ENCODE measurements at regions not wholly inside any gene's neighbourhood (a gene's known extent, or its start where the extent isn't known, plus 50 kb on each side); places are given as distances from the start of the nearest gene placed in this dataset.

- H3K4me3 ChIP-seq (IDR thresholded peaks at IDR 0.05; ENCODE audit: insufficient read depth, low read depth, low read length): no peak overlapping the region
- no peaks in the 10 kb centered on the region for H3K27me3 ChIP-seq (ENCODE audit: insufficient read depth, low read depth)
- no peaks in the 10 kb centered on the region for H4K20me1 ChIP-seq (ENCODE audit: insufficient read depth)
- H3K27ac ChIP-seq: no peak overlapping the region
- TF ChIP-seq CTCF (conservative IDR thresholded peaks at IDR 0.05; ENCODE audit: low read depth, low read length): no peak
- peak overlapping the region; percentile 15; the same call in 1 of the 2 replicates for H3K4me2 ChIP-seq
- H3K79me2 ChIP-seq (ENCODE audit: insufficient read depth, low read depth): no peaks in the 10 kb centered on the region
- H2AFZ ChIP-seq (ENCODE audit: low read depth): no peak overlapping the region; the same call in 1 of the 2 replicates
- no peak overlapping the region for H3K9ac ChIP-seq
- peaks cover 20% of the 10 kb centered on the region for H3K4me1 ChIP-seq (ENCODE audit: low read depth, poor library complexity, severe bottlenecking)
- H3K36me3 ChIP-seq (ENCODE audit: insufficient read depth): no peaks in the 10 kb centered on the region
These were observed 92.7 kb upstream of the GDF10 start for GRCh38 chr10:47207281-47207615.

DNA sequence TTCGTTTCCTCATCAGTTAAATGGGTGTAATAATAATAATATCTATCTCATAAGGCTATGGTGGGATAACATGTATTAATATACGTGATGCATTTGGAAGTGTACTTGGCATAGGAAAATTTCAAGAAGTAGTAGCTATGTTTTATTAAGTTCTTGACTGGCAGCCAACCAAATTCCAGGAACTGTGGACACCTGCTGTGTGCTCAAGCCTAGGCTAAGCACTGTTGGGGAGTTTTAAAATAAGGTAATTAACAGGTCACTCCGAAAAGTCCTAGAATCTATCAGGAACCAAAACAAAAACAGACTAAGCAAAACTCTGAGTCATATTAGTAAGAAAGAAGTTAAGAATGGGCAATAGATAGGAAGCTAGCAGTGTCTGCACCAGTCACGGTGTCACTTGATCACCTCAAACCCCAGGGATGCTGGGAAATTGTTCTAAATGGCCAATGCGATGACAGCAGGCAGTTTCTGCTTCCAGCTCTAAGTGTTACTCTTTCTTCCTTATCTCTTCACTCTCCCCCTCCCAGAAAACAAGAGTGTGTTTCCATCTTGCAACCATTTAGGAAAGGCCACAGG is 92.0 kb upstream of the GDF10 start:
- H3K9ac ChIP-seq: no peak overlapping the region
- no peaks in the 10 kb centered on the region for H3K79me2 ChIP-seq (ENCODE audit: insufficient read depth, low read depth)
- no peak overlapping the region for H3K27ac ChIP-seq
- no peaks in the 10 kb centered on the region for H3K27me3 ChIP-seq (ENCODE audit: insufficient read depth, low read depth)
- H4K20me1 ChIP-seq (ENCODE audit: insufficient read depth): no peaks in the 10 kb centered on the region
- peaks cover 20% of the 10 kb centered on the region for H3K4me1 ChIP-seq (ENCODE audit: low read depth, poor library complexity, severe bottlenecking)
- H3K4me3 ChIP-seq (IDR thresholded peaks at IDR 0.05; ENCODE audit: insufficient read depth, low read depth, low read length): no peak overlapping the region
- TF ChIP-seq CTCF (conservative IDR thresholded peaks at IDR 0.05; ENCODE audit: low read depth, low read length): no peak
- no peak overlapping the region for H3K4me2 ChIP-seq
- no peak overlapping the region for H2AFZ ChIP-seq (ENCODE audit: low read depth)
- H3K36me3 ChIP-seq (ENCODE audit: insufficient read depth): no peaks in the 10 kb centered on the region

DNA sequence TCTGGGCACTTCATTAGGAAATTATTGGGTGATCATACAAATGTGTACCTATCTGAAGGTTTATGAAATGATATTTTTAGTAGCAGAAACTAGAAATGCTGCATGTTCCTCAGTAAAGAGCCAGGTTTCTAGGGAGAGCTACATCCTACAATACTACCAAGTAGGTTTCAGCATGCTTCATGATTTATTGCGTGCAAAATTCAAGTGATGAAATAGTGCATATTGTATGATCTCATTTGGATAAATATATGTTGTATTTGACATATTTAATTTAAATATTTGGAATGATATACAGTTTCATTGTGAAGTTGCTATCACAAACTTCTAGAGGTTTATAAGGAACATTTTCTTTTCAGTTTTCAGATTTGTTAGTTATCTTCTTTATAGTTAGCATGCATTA is 90.5 kb upstream of the GDF10 start:
- Histone ChIP-seq H3K79me2 (ENCODE audit: insufficient read depth, low read depth) (no peaks in the 10 kb centered on the region), H3K27me3 (ENCODE audit: insufficient read depth, low read depth) (no peaks in the 10 kb centered on the region), H3K4me3 (IDR thresholded peaks at IDR 0.05; ENCODE audit: insufficient read depth, low read depth, low read length) (no peak overlapping the region), H3K36me3 (ENCODE audit: insufficient read depth) (no peaks in the 10 kb centered on the region), H4K20me1 (ENCODE audit: insufficient read depth) (no peaks in the 10 kb centered on the region), H3K9ac (no peak overlapping the region), H3K27ac (no peak overlapping the region), H3K4me1 (ENCODE audit: low read depth, poor library complexity, severe bottlenecking) (peaks cover 20% of the 10 kb centered on the region), H2AFZ (ENCODE audit: low read depth) (no peak overlapping the region), H3K4me2 (no peak overlapping the region)
- TF ChIP-seq CTCF (conservative IDR thresholded peaks at IDR 0.05; ENCODE audit: low read depth, low read length): no peak

DNA sequence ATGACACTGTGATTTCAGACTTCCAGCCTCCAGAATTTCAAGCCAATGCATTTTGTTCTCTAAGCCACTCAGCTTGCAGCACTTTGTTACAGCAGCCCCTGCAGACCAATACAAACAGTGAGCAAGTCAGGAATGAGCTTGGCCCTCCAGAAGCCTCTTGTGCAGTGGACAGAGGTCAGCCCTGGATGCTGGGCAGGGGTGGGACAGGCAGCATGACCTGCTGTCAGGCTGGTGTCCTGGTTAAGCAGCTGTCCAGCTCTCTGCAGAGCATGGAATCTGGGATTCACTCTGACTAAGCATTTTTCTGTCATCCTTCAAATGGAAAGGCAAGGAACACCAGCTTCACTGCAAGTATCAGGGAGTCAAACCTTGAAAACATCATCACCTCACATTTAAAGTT is 85.5 kb upstream of the GDF10 start:
- Histone ChIP-seq H3K27me3 (ENCODE audit: insufficient read depth, low read depth) (no peaks in the 10 kb centered on the region), H3K9ac (no peak overlapping the region), H3K4me3 (IDR thresholded peaks at IDR 0.05; ENCODE audit: insufficient read depth, low read depth, low read length) (no peak overlapping the region), H3K27ac (no peak overlapping the region), H3K79me2 (ENCODE audit: insufficient read depth, low read depth) (no peaks in the 10 kb centered on the region), H3K4me2 (no peak overlapping the region), H3K4me1 (ENCODE audit: low read depth, poor library complexity, severe bottlenecking) (no peaks in the 10 kb centered on the region), H3K36me3 (ENCODE audit: insufficient read depth) (no peaks in the 10 kb centered on the region), H4K20me1 (ENCODE audit: insufficient read depth) (no peaks in the 10 kb centered on the region), H2AFZ (ENCODE audit: low read depth) (no peak overlapping the region)
- no peak for TF ChIP-seq CTCF (conservative IDR thresholded peaks at IDR 0.05; ENCODE audit: low read depth, low read length)
